ENCODE measurements at regions not wholly inside any gene's neighbourhood (a gene's known extent, or its start where the extent isn't known, plus 50 kb on each side); places are given as distances from the start of the nearest gene placed in this dataset.

GRCh38 chr3:73708956-73709355, 84.2 kb upstream of the PDZRN3 start:
- TF ChIP-seq RAD21 (conservative IDR thresholded peaks at IDR 0.05 in 1 of 2, IDR thresholded peaks at IDR 0.05 in 1 of 2), result no peak
- TF ChIP-seq, protein P1, sequence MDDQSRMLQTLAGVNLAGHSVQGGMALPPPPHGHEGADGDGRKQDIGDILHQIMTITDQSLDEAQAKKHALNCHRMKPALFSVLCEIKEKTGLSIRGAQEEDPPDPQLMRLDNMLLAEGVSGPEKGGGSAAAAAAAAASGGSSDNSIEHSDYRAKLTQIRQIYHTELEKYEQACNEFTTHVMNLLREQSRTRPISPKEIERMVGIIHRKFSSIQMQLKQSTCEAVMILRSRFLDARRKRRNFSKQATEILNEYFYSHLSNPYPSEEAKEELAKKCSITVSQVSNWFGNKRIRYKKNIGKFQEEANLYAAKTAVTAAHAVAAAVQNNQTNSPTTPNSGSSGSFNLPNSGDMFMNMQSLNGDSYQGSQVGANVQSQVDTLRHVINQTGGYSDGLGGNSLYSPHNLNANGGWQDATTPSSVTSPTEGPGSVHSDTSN (IDR thresholded peaks at IDR 0.05), result no peak
- no peak for TF ChIP-seq EP300 (IDR thresholded peaks at IDR 0.05)
- no peak for TF ChIP-seq JUN (IDR thresholded peaks at IDR 0.05)
- TF ChIP-seq CTCF (IDR thresholded peaks at IDR 0.05), result no peak
- TF ChIP-seq TP53 (CRISPR knock-in tag; IDR thresholded peaks at IDR 0.05), result no peak
- TF ChIP-seq FOXS1 (CRISPR knock-in tag; IDR thresholded peaks at IDR 0.05), result no peak
- no peak for TF ChIP-seq NPAS2 (CRISPR knock-in tag; IDR thresholded peaks at IDR 0.05; ENCODE audit: borderline replicate concordance)
- TF ChIP-seq POLR2A (IDR thresholded peaks at IDR 0.05; ENCODE audit: low read length), result no peak
- TF ChIP-seq SREBF2 (IDR thresholded peaks at IDR 0.05), result no peak
- no peak for TF ChIP-seq REST (IDR thresholded peaks at IDR 0.05)
